Thyroid gland (tissue), 4 donors: ENCODE measurements at regions not wholly inside any gene's neighbourhood (a gene's known extent, or its start where the extent isn't known, plus 50 kb on each side); places are given as distances from the start of the nearest gene placed in this dataset.

ENCODE experiments used
- CTCF ChIP-seq, 6 experiments: fragments of 200-600 bp in 3 of 6; fragments of 450-650 bp in 3 of 6; sonication (generic) in 3 of 6; IDR thresholded peaks; one replicate each; pipeline ENCODE4 v1.5.1; 2016 to 2019; ENCODE audit warnings: antibody characterized with exemption in 6 of 6, mild to moderate bottlenecking in 2 of 6, inconsistent platforms in 1 of 6, moderate library complexity in 1 of 6
- POLR2A ChIP-seq, 2 donors: fragments of 450-650 bp; IDR thresholded peaks; one replicate each; pipeline ENCODE4 v1.6.1; 2017; ENCODE audit warnings: antibody characterized with exemption in 2 of 2, mild to moderate bottlenecking in 2 of 2, moderate library complexity in 1 of 2

- no peak for TF ChIP-seq CTCF (IDR thresholded peaks at IDR 0.05)
- TF ChIP-seq POLR2A (IDR thresholded peaks at IDR 0.05), result no peak
Observed at GRCh38 chrX:22652596-22652995, 347.2 kb upstream of the DDX53 start.
